ENCODE measurements at regions not wholly inside any gene's neighbourhood (a gene's known extent, or its start where the extent isn't known, plus 50 kb on each side); places are given as distances from the start of the nearest gene placed in this dataset.
"Not testable (repeated sequence)": the region's sequence is repeated elsewhere in the genome, so short reads cannot be mapped to it uniquely, and the experiment has no call there.

DNA sequence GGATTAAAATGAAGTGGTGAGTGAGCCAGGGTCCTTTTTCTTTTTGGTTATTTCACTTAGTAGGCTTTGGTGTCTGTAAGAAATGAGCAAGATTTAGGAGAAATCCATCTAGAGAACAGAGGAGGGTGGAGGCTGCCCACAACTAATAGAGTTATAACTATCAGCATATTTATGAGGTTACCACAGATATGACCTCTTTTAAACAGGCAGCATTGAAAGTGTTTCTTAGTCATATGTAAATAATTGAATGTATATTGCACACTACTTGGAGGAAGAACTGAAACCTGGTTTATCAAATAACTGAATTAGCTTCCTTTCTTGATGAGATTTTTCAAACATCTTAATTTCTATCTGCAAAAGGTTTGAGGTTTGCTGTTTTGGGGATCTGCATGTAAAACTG lies 483.1 kb upstream of the PIK3R1 start:
- DNase-seq = no peak

DNA sequence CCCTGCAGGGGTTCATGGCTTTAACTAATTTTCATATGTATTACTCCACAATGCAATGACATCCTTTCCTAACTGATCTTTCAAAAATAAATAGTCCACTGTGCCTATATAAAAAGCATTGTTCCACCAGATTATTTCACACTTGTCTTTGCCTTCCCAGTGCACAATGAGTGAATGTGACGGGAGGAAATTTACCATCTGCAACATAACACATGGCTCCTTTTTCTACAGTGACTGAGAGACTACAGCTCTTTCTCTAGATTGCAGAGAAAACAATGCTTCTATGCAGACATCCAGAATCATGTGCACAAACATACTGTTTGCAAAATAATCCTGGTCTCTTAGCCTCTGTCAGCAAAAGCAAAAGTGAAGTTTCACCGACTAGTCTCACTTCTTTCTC lies 483.7 kb upstream of the PIK3R1 start:
- no peak for DNase-seq

DNA sequence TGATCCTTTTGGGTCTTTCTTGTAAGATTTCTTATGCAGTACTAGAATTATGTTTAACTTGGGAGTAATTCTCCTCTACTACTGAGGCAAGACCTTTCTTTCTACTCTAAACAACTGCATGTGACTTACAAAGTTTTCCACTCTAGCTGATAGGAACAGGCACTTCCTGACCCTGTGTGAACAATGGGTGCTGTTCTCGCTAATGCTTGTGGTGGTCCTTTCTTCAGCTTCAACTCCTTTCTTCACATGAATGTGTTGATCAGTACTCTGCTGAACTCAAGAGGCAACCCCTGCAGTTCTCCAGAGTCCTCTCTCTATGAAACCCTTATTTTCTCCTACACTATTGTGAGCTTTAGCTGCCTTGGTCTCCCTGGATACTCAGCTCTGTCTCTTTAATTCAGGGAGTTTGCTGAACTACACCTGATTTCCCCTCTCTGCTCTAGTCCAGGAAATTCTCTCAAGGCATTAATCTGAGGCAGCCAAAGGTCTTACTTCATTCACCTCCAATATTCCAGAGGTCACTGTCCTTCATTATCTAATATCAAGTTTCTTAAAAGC lies 484.6 kb upstream of the PIK3R1 start:
- no peak for DNase-seq

GRCh38 chr5:67728326-67728890 lies 487.1 kb upstream of the PIK3R1 start:
- no peak for DNase-seq

DNA sequence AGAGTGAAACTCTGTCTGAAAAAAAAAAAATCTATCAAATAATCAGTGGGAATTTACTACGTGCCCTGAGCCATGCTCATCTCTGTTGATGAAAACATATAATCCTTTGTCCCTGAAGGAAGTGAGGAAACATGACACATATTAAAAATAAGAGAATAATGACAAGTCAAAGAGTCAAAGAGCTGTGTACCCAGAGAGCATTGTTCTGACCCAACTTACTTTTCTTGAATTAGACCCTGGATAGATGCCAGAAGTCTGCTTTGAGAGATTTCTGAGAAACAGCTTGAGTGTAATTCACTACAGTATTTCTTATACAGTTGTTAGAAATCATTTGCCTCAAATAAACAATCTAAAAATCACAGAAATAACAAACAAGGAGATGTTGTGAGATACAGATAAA lies 490.0 kb upstream of the PIK3R1 start:
- DNase-seq = no peak

DNA sequence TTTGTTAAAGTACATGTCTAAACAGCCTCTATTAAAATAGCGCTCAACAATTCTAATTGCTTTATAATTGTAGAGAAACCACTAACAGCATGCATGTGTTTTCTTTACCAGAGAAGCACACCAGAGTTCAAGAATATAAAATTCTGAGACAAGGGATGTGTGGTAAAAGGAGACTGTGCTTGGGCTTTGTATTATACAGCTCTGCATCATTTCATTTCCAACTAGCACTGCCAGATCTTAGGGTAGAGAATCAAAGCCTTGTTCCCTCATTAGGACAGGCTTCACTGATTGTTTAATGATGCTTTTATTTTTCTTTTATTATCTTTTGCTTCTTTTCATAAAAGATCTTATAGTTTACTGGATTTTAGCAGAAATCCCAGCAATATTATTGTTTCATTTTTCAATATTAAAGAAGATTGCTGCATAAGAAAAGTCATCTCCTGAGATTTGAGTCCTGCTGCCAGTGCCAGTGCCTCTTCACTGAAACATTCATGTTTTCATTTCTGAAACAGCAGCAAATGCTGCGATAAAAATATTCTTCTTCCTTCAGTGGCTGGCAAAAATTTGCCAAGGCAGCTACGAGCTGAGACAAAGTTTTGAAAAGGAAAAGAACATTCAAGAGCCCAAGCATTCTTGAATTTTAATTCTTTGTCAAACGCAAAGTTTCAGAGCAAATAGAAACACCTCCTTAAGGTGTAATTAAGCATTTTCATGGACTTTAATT lies 491.0 kb upstream of the PIK3R1 start:
- DNase-seq = no peak

GRCh38 chr5:67723873-67724272 lies 491.7 kb upstream of the PIK3R1 start:
- no peak for DNase-seq

- not testable (repeated sequence) for DNase-seq
Measured at GRCh38 chr5:67722582-67722981, 493.0 kb upstream of the PIK3R1 start.

GRCh38 chr5:67720162-67720772 lies 495.3 kb upstream of the PIK3R1 start:
- DNase-seq = no peak

- DNase-seq = no peak
Measured at GRCh38 chr5:67702008-67702407, 505.4 kb upstream of the CD180 start.

DNA sequence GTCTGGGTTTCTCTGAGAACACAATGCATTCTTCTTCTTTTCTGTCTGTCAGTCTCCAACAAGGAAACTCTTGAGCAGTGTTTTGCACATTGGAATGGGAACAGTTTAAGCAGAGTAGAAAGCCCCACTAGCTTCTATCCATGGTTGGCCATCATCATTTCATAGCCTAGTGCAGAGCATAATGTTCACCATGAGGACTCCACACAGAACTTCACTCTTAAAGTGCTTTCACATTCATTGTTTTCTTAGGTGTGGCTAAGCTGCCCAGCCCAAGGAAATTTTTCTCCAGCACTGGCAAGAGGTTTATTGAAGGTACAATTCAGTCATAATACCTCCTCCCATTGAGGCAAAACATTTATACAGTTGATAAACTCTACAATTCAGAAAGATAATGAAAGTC lies 503.0 kb upstream of the CD180 start:
- DNase-seq = no peak

- no peak for DNase-seq
Measured at GRCh38 chr5:67696446-67696845, 499.8 kb upstream of the CD180 start.

GRCh38 chr5:67695369-67695768 lies 498.8 kb upstream of the CD180 start:
- DNase-seq = no peak

- DNase-seq = no peak
Measured at GRCh38 chr5:67694810-67695191, 498.2 kb upstream of the CD180 start.

- DNase-seq = no peak
Measured at GRCh38 chr5:67693956-67694809, 497.6 kb upstream of the CD180 start.

- DNase-seq = no peak
Measured at GRCh38 chr5:67686746-67687145, 490.1 kb upstream of the CD180 start.

DNA sequence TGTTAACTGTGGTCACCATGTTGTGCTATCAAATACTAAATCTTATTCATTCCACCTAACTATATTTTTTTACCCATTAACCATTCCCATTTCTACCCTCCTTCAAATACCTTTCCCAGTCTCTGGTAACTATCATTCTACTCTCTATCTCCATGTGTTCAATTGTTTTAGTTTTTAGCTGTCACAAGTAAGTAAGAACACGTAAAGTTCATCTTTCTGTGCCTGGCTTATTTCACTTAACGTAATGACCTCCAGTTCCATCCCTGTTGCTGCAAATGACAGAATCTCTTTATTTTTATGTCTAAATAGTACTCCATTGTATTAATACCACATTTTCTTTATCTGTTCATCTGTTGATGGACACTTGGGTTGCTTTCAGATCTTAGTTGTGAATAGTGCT lies 485.1 kb upstream of the CD180 start:
- no peak for DNase-seq

DNA sequence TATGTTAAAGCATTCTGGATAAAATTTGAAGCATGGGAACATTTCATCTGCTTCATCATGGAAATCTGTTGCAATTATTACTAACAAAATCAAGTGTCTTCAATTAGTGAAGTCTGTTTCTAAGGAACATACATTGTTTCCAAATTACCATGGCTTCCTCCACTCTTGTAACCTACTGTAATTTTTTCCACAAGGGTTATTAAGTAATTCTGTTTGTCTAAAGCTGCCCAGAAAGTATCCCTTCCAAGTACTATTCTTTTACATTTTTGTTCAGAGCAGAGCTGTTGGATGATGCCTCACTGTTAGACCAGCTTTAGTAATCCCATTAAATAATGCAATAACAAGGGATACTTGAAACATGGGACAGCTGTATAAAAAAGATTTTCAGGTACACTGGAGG lies 483.5 kb upstream of the CD180 start:
- DNase-seq = no peak

DNA sequence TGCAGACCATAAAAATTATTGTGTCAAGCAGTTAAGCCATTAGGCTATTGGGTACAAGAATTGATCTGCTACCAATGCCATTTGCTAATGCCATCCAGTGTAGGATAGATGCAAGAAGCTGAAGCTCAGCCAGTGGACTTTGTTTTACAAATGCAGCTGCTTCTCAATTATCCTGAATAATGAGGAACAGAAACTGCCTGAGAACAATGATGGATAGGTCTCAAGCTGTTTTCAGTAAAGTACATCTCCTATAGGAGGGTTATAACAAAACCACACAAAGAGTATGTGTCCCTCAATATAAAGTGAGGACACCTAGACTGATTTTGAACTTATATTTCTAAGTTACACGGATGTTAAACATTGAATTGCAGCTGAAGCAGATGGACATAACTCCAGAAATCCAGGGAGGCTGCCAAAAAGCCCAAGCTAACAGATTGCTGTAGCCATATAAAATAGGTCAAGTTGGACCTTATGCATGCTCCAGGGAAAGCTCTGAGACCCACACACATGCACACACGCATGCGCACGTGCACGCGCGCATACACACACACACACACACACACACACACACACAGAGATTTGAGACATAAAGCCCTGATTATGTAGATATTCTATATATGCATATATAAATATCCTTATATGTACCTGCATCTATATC lies 482.7 kb upstream of the CD180 start:
- DNase-seq = no peak

GRCh38 chr5:67678594-67678993 lies 482.0 kb upstream of the CD180 start:
- DNase-seq = no peak

GRCh38 chr5:67677422-67677970 lies 480.9 kb upstream of the CD180 start:
- DNase-seq = no peak

DNA sequence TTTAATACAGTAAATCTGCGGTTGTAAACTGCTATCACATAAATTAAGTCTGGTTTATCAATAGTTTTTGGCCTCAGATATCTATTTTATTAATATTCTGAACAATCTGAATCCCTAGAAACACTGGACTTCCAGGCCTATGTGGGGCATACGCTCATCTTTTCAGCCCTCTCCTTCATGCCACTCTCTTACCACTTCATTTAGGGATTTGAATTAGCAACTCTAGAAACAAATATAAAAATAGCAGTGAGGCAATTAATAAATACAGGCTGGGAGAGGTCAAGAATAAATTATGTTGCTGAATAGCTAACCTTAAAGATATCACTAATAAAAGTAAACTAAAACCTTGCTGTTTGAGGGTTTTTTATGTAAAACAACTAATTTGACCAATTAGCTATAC lies 480.3 kb upstream of the CD180 start:
- no peak for DNase-seq

Data from NCI-H2227 treated with DMSO at 0.1 percent for 48 hours (cell line).